NCI-H446 (cell line): ENCODE measurements at regions not wholly inside any gene's neighbourhood (a gene's known extent, or its start where the extent isn't known, plus 50 kb on each side); places are given as distances from the start of the nearest gene placed in this dataset.
A peak's percentile ranks its signal among the peaks of the same experiment; 100 is the strongest.

Experiments used
- DNase-seq, 2 experiments: peaks; one replicate each; lab custom pipeline; 2025; lab: John Stamatoyannopoulos, UW

GRCh38 chr6:17226786-17227233 is 54.4 kb upstream of the RBM24 start:
- DNase-seq = peak; percentile 62 to 82

GRCh38 chr6:17227403-17227802 is 53.8 kb upstream of the RBM24 start:
- DNase-seq = no peak
